ENCODE measurements at regions not wholly inside any gene's neighbourhood (a gene's known extent, or its start where the extent isn't known, plus 50 kb on each side); places are given as distances from the start of the nearest gene placed in this dataset.
A peak's percentile ranks its signal among the peaks of the same experiment; 100 is the strongest.

- peaks cover 0 to 2% (median 0%) of the 10 kb centered on the region in 11 experiments; a peak in 1 of 22 replicates for H3K36me3 ChIP-seq
- TF ChIP-seq Cebpa-rat (IDR thresholded peaks at IDR 0.05), result no peak
- no peak overlapping the region for H3K9ac ChIP-seq
- H3K4me3 ChIP-seq, result no peak overlapping the region
- no peaks in the 10 kb centered on the region for H3K4me1 ChIP-seq
- H3K9me3 ChIP-seq (replicated peaks in 1 of 11), result peaks cover 16 to 29% (median 23%) of the 10 kb centered on the region in 11 experiments
- H3K27me3 ChIP-seq, result no peaks in the 10 kb centered on the region; a peak in 1 of 22 replicates
- no peak overlapping the region for H3K4me2 ChIP-seq
- no peaks in the 10 kb centered on the region for H4K20me1 ChIP-seq
- no peak overlapping the region for H3K27ac ChIP-seq
Measured at GRCh38 chr10:9682802-9683201, 1334.9 kb upstream of the CELF2 start.

GRCh38 chr10:9684186-9684585 lies 1333.5 kb upstream of the CELF2 start:
- Histone ChIP-seq H4K20me1 (no peaks in the 10 kb centered on the region), H3K4me3 (no peak overlapping the region), H3K27ac (no peak overlapping the region), H3K27me3 (no peaks in the 10 kb centered on the region), H3K36me3 (peaks cover 0 to 2% (median 0%) of the 10 kb centered on the region in 11 experiments; a peak in 1 of 22 replicates), H3K9ac (no peak overlapping the region), H3K9me3 (replicated peaks in 1 of 11) (peaks cover 16 to 29% (median 23%) of the 10 kb centered on the region in 11 experiments), H3K4me1 (no peaks in the 10 kb centered on the region), H3K4me2 (no peak overlapping the region)
- TF ChIP-seq Cebpa-rat (IDR thresholded peaks at IDR 0.05), result no peak

GRCh38 chr10:9685596-9685995 lies 1332.1 kb upstream of the CELF2 start:
- peaks cover 0 to 2% (median 0%) of the 10 kb centered on the region in 11 experiments; a peak in 1 of 22 replicates for H3K36me3 ChIP-seq
- H3K4me3 ChIP-seq, result no peak overlapping the region
- H3K27ac ChIP-seq, result no peak overlapping the region
- no peak overlapping the region for H3K4me2 ChIP-seq
- H3K27me3 ChIP-seq, result no peaks in the 10 kb centered on the region
- TF ChIP-seq Cebpa-rat (IDR thresholded peaks at IDR 0.05), result no peak
- H3K9me3 ChIP-seq (replicated peaks in 1 of 11), result peaks cover 12 to 21% (median 18%) of the 10 kb centered on the region in 11 experiments
- H3K9ac ChIP-seq, result no peak overlapping the region
- no peaks in the 10 kb centered on the region for H3K4me1 ChIP-seq
- H4K20me1 ChIP-seq, result no peaks in the 10 kb centered on the region

GRCh38 chr10:9688711-9689110 lies 1329.0 kb upstream of the CELF2 start:
- H4K20me1 ChIP-seq, result no peaks in the 10 kb centered on the region
- H3K4me3 ChIP-seq, result no peak overlapping the region
- H3K27ac ChIP-seq, result no peak overlapping the region
- H3K9me3 ChIP-seq (replicated peaks in 1 of 11), result no peaks in the 10 kb centered on the region
- H3K4me1 ChIP-seq, result no peaks in the 10 kb centered on the region
- H3K9ac ChIP-seq, result no peak overlapping the region
- no peak overlapping the region for H3K4me2 ChIP-seq
- no peak for TF ChIP-seq Cebpa-rat (IDR thresholded peaks at IDR 0.05)
- H3K27me3 ChIP-seq, result no peaks in the 10 kb centered on the region
- H3K36me3 ChIP-seq, result no peaks in the 10 kb centered on the region

GRCh38 chr10:9707216-9707615 lies 1310.5 kb upstream of the CELF2 start:
- Histone ChIP-seq H3K4me2 (peak overlapping the region in 7 of 11 experiments; percentile 0 to 40 (median 22); a peak in 12 of 22 replicates), H3K27me3 (no peaks in the 10 kb centered on the region)

GRCh38 chr10:9709849-9710248 lies 1307.8 kb upstream of the CELF2 start:
- H4K20me1 ChIP-seq, result no peaks in the 10 kb centered on the region
- no peak overlapping the region for H3K4me3 ChIP-seq
- H3K9ac ChIP-seq, result no peak overlapping the region
- no peak for TF ChIP-seq Cebpa-rat (IDR thresholded peaks at IDR 0.05)
- no peak overlapping the region for H3K4me2 ChIP-seq
- peaks cover 4 to 12% (median 9%) of the 10 kb centered on the region in 10 experiments; a peak in 14 of 20 replicates for H3K4me1 ChIP-seq
- peaks cover 19 to 27% (median 22%) of the 10 kb centered on the region in 11 experiments for H3K9me3 ChIP-seq (replicated peaks in 1 of 11)
- H3K27me3 ChIP-seq, result no peaks in the 10 kb centered on the region
- H3K27ac ChIP-seq, result no peak overlapping the region
- no peaks in the 10 kb centered on the region for H3K36me3 ChIP-seq

More at GRCh38 chr10:9707216-9707615, 1310.5 kb upstream of the CELF2 start:
- H3K9me3 ChIP-seq (replicated peaks in 1 of 11), result peaks cover 6 to 13% (median 9%) of the 10 kb centered on the region in 11 experiments; a peak in 21 of 22 replicates
- no peaks in the 10 kb centered on the region for H3K36me3 ChIP-seq
- H3K27ac ChIP-seq, result no peak overlapping the region
- no peak overlapping the region for H3K4me3 ChIP-seq
- peaks cover 4 to 12% (median 9%) of the 10 kb centered on the region in 10 experiments; a peak in 14 of 20 replicates for H3K4me1 ChIP-seq
- TF ChIP-seq Cebpa-rat (IDR thresholded peaks at IDR 0.05), result no peak
- H3K9ac ChIP-seq, result no peak overlapping the region
- H4K20me1 ChIP-seq, result no peaks in the 10 kb centered on the region

- H3K27ac ChIP-seq, result no peak overlapping the region
- no peak for TF ChIP-seq Cebpa-rat (IDR thresholded peaks at IDR 0.05)
- H3K4me1 ChIP-seq, result peaks cover 0 to 3% (median 2%) of the 10 kb centered on the region in 10 experiments; a peak in 8 of 20 replicates
- no peaks in the 10 kb centered on the region for H4K20me1 ChIP-seq
- no peak overlapping the region for H3K4me2 ChIP-seq
- no peaks in the 10 kb centered on the region for H3K36me3 ChIP-seq
- peaks cover 19 to 27% (median 22%) of the 10 kb centered on the region in 11 experiments for H3K9me3 ChIP-seq (replicated peaks in 1 of 11)
- H3K9ac ChIP-seq, result no peak overlapping the region
- H3K27me3 ChIP-seq, result no peaks in the 10 kb centered on the region
- no peak overlapping the region for H3K4me3 ChIP-seq
Measured at GRCh38 chr10:9712393-9712792, 1305.3 kb upstream of the CELF2 start.

GRCh38 chr10:9719246-9719645 lies 1298.4 kb upstream of the CELF2 start:
- Histone ChIP-seq H3K4me2 (no peak overlapping the region), H3K36me3 (no peaks in the 10 kb centered on the region)
- TF ChIP-seq Cebpa-rat (IDR thresholded peaks at IDR 0.05), result no peak

GRCh38 chr10:9733766-9734165 lies 1283.9 kb upstream of the CELF2 start:
- Histone ChIP-seq H4K20me1 (no peaks in the 10 kb centered on the region), H3K4me1 (no peaks in the 10 kb centered on the region), H3K9me3 (replicated peaks in 1 of 11) (no peaks in the 10 kb centered on the region), H3K27me3 (no peaks in the 10 kb centered on the region), H3K4me2 (no peak overlapping the region), H3K4me3 (no peak overlapping the region), H3K27ac (no peak overlapping the region), H3K36me3 (no peaks in the 10 kb centered on the region), H3K9ac (no peak overlapping the region)
- no peak for TF ChIP-seq Cebpa-rat (IDR thresholded peaks at IDR 0.05)

More at GRCh38 chr10:9719246-9719645, 1298.4 kb upstream of the CELF2 start:
- Histone ChIP-seq H3K4me3 (no peak overlapping the region), H3K9me3 (replicated peaks in 1 of 11) (no peaks in the 10 kb centered on the region), H3K27me3 (no peaks in the 10 kb centered on the region), H3K27ac (no peak overlapping the region), H3K9ac (no peak overlapping the region), H4K20me1 (no peaks in the 10 kb centered on the region), H3K4me1 (no peaks in the 10 kb centered on the region)

- Histone ChIP-seq H3K4me3 (no peak overlapping the region), H3K4me2 (no peak overlapping the region), H3K9me3 (replicated peaks in 1 of 11) (no peaks in the 10 kb centered on the region), H3K36me3 (no peaks in the 10 kb centered on the region), H3K27ac (no peak overlapping the region), H3K27me3 (no peaks in the 10 kb centered on the region), H3K9ac (no peak overlapping the region), H4K20me1 (no peaks in the 10 kb centered on the region), H3K4me1 (no peaks in the 10 kb centered on the region)
- TF ChIP-seq Cebpa-rat (IDR thresholded peaks at IDR 0.05), result no peak
Measured at GRCh38 chr10:9734218-9734617, 1283.5 kb upstream of the CELF2 start.
